22Rv1 (cell line): ENCODE measurements at regions not wholly inside any gene's neighbourhood (a gene's known extent, or its start where the extent isn't known, plus 50 kb on each side); places are given as distances from the start of the nearest gene placed in this dataset.

Source experiments
- CTCF ChIP-seq: fragments of 450-650 bp; IDR thresholded peaks from 2 replicates; pipeline ENCODE4 v1.5.1; 2017; ENCODE audit warnings: mild to moderate bottlenecking
- ZFX ChIP-seq: fragments of 450-650 bp; IDR thresholded peaks from 2 replicates; pipeline ENCODE4 v1.6.1; 2017; ENCODE audit warnings: antibody characterized with exemption, borderline replicate concordance

DNA sequence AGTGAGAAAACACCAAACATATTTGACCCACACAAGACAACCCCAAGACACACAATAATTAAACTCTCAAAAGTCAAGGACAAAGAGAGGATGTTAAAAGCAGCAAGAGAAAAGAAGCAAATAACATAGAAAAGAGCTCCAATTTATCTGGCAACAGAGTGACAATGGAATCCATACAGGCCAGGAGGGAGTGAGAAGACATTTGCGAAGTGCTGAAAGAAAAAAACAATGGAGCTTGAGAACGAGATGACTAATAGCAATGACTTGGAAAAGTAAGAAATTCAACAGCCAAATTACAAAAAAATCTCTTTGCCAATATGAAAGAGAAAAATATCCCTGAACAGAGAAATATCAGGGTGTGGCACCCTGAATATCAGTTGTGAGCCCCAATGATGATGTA, 61.6 kb downstream of the MAD2L1 start:
- TF ChIP-seq CTCF (no peak), ZFX (no peak)
